Neural cell (in vitro differentiated cells): ENCODE measurements at regions not wholly inside any gene's neighbourhood (a gene's known extent, or its start where the extent isn't known, plus 50 kb on each side); places are given as distances from the start of the nearest gene placed in this dataset.

ENCODE experiments used
- EP300 ChIP-seq: fragments of 450-650 bp; conservative IDR thresholded peaks from 2 replicates; pipeline ENCODE4 v1.6.1; 2014; ENCODE audit warnings: antibody characterized with exemption, mild to moderate bottlenecking, moderate library complexity; ENCODE audit not compliant: poor library complexity, severe bottlenecking
- POLR2AphosphoS5 ChIP-seq: IDR thresholded peaks from 2 replicates; pipeline ENCODE4 v1.6.1; 2012

DNA sequence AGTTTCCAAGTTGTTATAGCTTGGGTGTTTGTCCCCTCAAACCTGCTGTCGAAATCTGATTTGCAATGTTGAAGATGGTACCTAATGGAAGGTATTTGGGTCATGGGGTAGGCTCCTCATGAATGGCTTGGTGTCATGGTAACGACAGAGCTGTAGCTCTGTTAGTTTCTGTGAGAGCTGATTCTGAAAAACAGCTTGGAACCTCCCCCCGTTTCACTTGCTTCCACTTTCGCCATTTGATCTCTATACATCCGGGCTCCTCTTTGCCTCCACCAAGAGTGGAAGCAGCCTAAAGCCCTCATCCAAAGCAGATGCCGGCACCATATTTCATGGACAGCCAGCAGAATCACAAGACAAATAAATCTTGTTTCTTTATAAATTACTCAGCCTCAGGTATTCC lies 1035.1 kb upstream of the SLC39A10 start:
- TF ChIP-seq POLR2AphosphoS5: no peak
- no peak for TF ChIP-seq EP300
